GM23248 (cell line): ENCODE measurements at regions not wholly inside any gene's neighbourhood (a gene's known extent, or its start where the extent isn't known, plus 50 kb on each side); places are given as distances from the start of the nearest gene placed in this dataset.

Experiments used
- EZH2 ChIP-seq: fragments of 200-600 bp; sonication (generic); IDR thresholded peaks from 2 replicates; pipeline ENCODE4 v1.6.1; 2018; ENCODE audit warnings: antibody characterized with exemption, mild to moderate bottlenecking; ENCODE audit not compliant: insufficient read depth, poor library complexity, severe bottlenecking
- EZH2phosphoT487 ChIP-seq: fragments of 200-600 bp; sonication (generic); IDR thresholded peaks from 2 replicates; pipeline ENCODE4 v1.6.1; 2018; ENCODE audit warnings: antibody characterized with exemption, moderate library complexity, mild to moderate bottlenecking, low read depth; ENCODE audit not compliant: insufficient read depth

DNA sequence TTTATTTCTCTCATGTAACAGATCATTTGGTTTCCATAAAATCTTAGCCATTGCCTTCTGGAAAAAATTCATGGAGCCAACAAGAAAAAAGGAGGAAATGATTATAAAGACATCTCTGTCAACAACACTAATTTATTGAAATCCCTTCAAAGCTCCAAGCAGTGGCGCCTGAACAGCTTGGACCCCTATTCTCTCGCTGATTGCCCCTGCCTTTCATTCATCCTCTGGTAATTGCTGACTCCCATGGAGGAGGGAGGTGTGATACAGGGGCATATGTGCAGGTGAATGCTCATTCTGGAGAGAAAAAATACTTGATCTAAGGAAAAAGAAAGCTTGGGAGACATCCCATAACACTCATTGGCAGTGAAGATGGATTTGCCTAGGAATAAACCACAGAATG lies 345.5 kb downstream of the FGFR2 start:
- TF ChIP-seq EZH2: no peak
- no peak for TF ChIP-seq EZH2phosphoT487
